ENCODE measurements at regions not wholly inside any gene's neighbourhood (a gene's known extent, or its start where the extent isn't known, plus 50 kb on each side); places are given as distances from the start of the nearest gene placed in this dataset.

DNA sequence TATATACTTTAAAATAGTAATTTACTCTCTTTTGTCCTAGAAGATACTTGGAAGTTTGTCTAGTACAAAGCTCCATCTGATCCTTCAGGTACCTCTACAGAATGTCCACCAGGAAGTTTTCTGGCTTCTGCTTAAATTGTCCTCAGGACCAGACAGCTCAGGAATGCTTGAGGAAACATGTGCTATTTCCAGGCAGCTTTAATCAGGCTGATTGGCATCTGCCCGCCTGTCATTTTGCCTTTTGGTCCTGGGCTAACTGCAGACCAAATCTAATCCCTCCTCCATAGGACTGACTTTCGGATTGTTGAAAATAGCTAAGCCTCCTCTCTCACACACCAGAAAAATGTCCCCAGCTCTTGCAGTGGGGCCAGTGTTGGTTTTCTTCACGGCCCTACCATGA, 113.4 kb upstream of the RGMA start:
- H3K27ac ChIP-seq, result no peak overlapping the region
- H3K4me2 ChIP-seq, result no peak overlapping the region
- no peaks in the 10 kb centered on the region for H3K36me3 ChIP-seq
- no peak for TF ChIP-seq Cebpa-rat (IDR thresholded peaks at IDR 0.05)
- H3K9me3 ChIP-seq, result peaks cover 22% of the 10 kb centered on the region
- H3K9ac ChIP-seq, result no peak overlapping the region
- no peaks in the 10 kb centered on the region for H3K27me3 ChIP-seq
- H4K20me1 ChIP-seq, result no peaks in the 10 kb centered on the region
- H3K4me1 ChIP-seq, result peaks cover 25% of the 10 kb centered on the region
- H3K4me3 ChIP-seq, result no peak overlapping the region

DNA sequence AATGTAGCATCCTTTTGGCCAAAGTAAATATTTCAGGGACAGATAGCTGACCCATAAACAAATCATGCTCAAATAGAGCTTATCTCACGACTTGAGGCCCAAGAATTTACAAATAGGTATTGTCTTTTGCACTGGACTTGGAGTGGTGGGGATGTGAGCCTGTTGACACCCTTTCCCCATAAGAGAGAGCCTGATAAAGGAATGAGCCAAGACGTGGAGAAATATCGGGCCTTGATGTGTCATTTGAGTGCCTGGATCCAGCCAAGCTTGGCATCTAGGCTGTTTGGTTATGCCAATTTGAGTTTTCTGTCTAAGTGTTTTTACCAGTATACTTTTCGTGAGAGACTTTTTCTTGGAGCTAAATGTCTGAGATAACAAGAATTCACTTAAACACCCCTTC, 112.9 kb upstream of the RGMA start:
- no peak overlapping the region for H3K4me2 ChIP-seq
- H3K4me3 ChIP-seq, result no peak overlapping the region
- H3K27me3 ChIP-seq, result no peaks in the 10 kb centered on the region
- no peaks in the 10 kb centered on the region for H3K36me3 ChIP-seq
- no peak for TF ChIP-seq Cebpa-rat (IDR thresholded peaks at IDR 0.05)
- H3K4me1 ChIP-seq, result peaks cover 24% of the 10 kb centered on the region
- no peaks in the 10 kb centered on the region for H4K20me1 ChIP-seq
- peaks cover 23% of the 10 kb centered on the region for H3K9me3 ChIP-seq
- H3K27ac ChIP-seq, result no peak overlapping the region
- no peak overlapping the region for H3K9ac ChIP-seq

DNA sequence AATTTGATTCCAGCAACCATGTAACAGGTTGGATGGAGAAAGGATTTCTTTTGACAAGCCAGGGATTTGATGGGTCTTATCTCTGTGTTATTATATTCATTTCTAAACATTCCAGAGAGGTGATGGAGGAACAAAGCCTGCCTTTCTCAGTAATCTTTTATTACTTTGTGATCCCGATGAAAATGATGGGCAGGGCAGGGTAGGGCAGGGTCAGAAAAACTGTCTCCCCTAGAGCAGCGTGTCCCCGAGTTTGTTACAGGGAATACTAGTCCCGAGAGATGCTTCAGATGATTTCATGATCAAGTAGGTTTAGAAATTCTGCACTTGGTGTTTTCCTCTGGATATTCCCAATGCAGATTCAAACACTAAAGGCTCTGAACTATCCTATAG, 111.8 kb upstream of the RGMA start:
- no peaks in the 10 kb centered on the region for H3K36me3 ChIP-seq
- H4K20me1 ChIP-seq, result no peaks in the 10 kb centered on the region
- H3K4me3 ChIP-seq, result no peak overlapping the region
- no peak overlapping the region for H3K27ac ChIP-seq
- no peak for TF ChIP-seq Cebpa-rat (IDR thresholded peaks at IDR 0.05)
- H3K27me3 ChIP-seq, result no peaks in the 10 kb centered on the region
- H3K4me1 ChIP-seq, result peaks cover 13% of the 10 kb centered on the region
- H3K9me3 ChIP-seq, result peaks cover 26% of the 10 kb centered on the region
- no peak overlapping the region for H3K9ac ChIP-seq
- H3K4me2 ChIP-seq, result no peak overlapping the region

- TF ChIP-seq Cebpa-rat (IDR thresholded peaks at IDR 0.05), result no peak
- Histone ChIP-seq H3K27ac (no peak overlapping the region), H3K27me3 (no peaks in the 10 kb centered on the region)
Measured at GRCh38 chr15:93200081-93200836, 111.2 kb upstream of the RGMA start.

GRCh38 chr15:93196135-93196670, 107.2 kb upstream of the RGMA start:
- no peaks in the 10 kb centered on the region for H4K20me1 ChIP-seq
- no peak overlapping the region for H3K4me2 ChIP-seq
- no peak overlapping the region for H3K4me3 ChIP-seq
- TF ChIP-seq Cebpa-rat (IDR thresholded peaks at IDR 0.05), result no peak
- no peaks in the 10 kb centered on the region for H3K4me1 ChIP-seq
- no peaks in the 10 kb centered on the region for H3K36me3 ChIP-seq
- peaks cover 13% of the 10 kb centered on the region for H3K9me3 ChIP-seq
- no peaks in the 10 kb centered on the region for H3K27me3 ChIP-seq
- no peak overlapping the region for H3K9ac ChIP-seq
- H3K27ac ChIP-seq, result no peak overlapping the region

More at GRCh38 chr15:93200081-93200836, 111.2 kb upstream of the RGMA start:
- Histone ChIP-seq H4K20me1 (no peaks in the 10 kb centered on the region), H3K4me3 (no peak overlapping the region), H3K9ac (no peak overlapping the region), H3K4me1 (peaks cover 7% of the 10 kb centered on the region), H3K36me3 (no peaks in the 10 kb centered on the region), H3K9me3 (peaks cover 26% of the 10 kb centered on the region), H3K4me2 (no peak overlapping the region)

GRCh38 chr15:93195109-93195508, 106.1 kb upstream of the RGMA start:
- Histone ChIP-seq H3K9me3 (peaks cover 13% of the 10 kb centered on the region), H3K9ac (no peak overlapping the region), H3K36me3 (no peaks in the 10 kb centered on the region), H4K20me1 (no peaks in the 10 kb centered on the region), H3K4me3 (no peak overlapping the region), H3K4me1 (no peaks in the 10 kb centered on the region), H3K27ac (no peak overlapping the region), H3K4me2 (no peak overlapping the region), H3K27me3 (no peaks in the 10 kb centered on the region)
- TF ChIP-seq Cebpa-rat (IDR thresholded peaks at IDR 0.05), result no peak

GRCh38 chr15:93190238-93190637, 101.2 kb upstream of the RGMA start:
- Histone ChIP-seq H3K9ac (no peak overlapping the region), H3K36me3 (no peaks in the 10 kb centered on the region), H3K27ac (no peak overlapping the region), H4K20me1 (no peaks in the 10 kb centered on the region), H3K4me1 (no peaks in the 10 kb centered on the region), H3K27me3 (no peaks in the 10 kb centered on the region), H3K4me2 (no peak overlapping the region), H3K9me3 (no peaks in the 10 kb centered on the region), H3K4me3 (no peak overlapping the region)
- no peak for TF ChIP-seq Cebpa-rat (IDR thresholded peaks at IDR 0.05)

- no peaks in the 10 kb centered on the region for H3K36me3 ChIP-seq
- TF ChIP-seq Cebpa-rat (IDR thresholded peaks at IDR 0.05), result no peak
- no peak overlapping the region for H3K27ac ChIP-seq
- H3K4me3 ChIP-seq, result no peak overlapping the region
- H3K4me1 ChIP-seq, result no peaks in the 10 kb centered on the region
- no peak overlapping the region for H3K4me2 ChIP-seq
- H3K27me3 ChIP-seq, result no peaks in the 10 kb centered on the region
- H3K9me3 ChIP-seq, result no peaks in the 10 kb centered on the region
- H4K20me1 ChIP-seq, result no peaks in the 10 kb centered on the region
- H3K9ac ChIP-seq, result no peak overlapping the region
Measured at GRCh38 chr15:93189561-93189960, 100.5 kb upstream of the RGMA start.

GRCh38 chr15:93188236-93188635, 99.2 kb upstream of the RGMA start:
- H3K27me3 ChIP-seq, result no peaks in the 10 kb centered on the region
- no peaks in the 10 kb centered on the region for H4K20me1 ChIP-seq
- TF ChIP-seq Cebpa-rat (IDR thresholded peaks at IDR 0.05), result no peak
- H3K27ac ChIP-seq, result no peak overlapping the region
- no peak overlapping the region for H3K4me3 ChIP-seq
- no peak overlapping the region for H3K9ac ChIP-seq
- no peaks in the 10 kb centered on the region for H3K4me1 ChIP-seq
- no peak overlapping the region for H3K4me2 ChIP-seq
- no peaks in the 10 kb centered on the region for H3K9me3 ChIP-seq
- H3K36me3 ChIP-seq, result no peaks in the 10 kb centered on the region

DNA sequence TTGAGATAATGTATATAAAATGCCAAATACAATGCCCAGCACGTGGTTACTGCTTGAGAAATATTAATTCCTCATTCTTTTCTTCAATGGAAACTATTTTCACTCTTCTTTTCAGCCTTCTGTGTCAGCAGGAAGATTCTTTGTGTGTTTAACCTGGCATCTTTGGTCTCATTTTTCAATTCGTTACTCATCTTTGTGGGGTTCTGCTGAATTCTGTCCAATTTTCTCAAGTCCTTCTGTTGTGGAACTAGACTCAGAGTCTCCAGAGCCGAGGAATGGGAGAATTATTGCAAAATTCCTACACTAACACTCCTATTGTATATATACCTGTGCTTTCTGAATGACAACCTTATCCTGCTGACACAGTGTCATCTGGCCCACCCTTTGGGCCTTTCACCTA, 96.8 kb upstream of the RGMA start:
- Histone ChIP-seq H3K4me1 (peaks cover 13% of the 10 kb centered on the region), H3K4me3 (no peak overlapping the region), H3K36me3 (no peaks in the 10 kb centered on the region), H4K20me1 (no peaks in the 10 kb centered on the region), H3K27ac (no peak overlapping the region), H3K9me3 (no peaks in the 10 kb centered on the region), H3K27me3 (no peaks in the 10 kb centered on the region), H3K4me2 (no peak overlapping the region), H3K9ac (no peak overlapping the region)
- no peak for TF ChIP-seq Cebpa-rat (IDR thresholded peaks at IDR 0.05)
